Ovary (tissue), 7 donors: ENCODE measurements at regions not wholly inside any gene's neighbourhood (a gene's known extent, or its start where the extent isn't known, plus 50 kb on each side); places are given as distances from the start of the nearest gene placed in this dataset.

Source experiments
- DNase-seq, 5 donors: peaks; one replicate each; pipeline ENCODE4 v3.0.0-alpha.2; 2019 to 2020
- H3K27ac ChIP-seq, 2 donors: fragments of 200-600 bp; one replicate each; pipeline versions ENCODE4 v1.5.1 to v1.8.0; 2019 to 2022
- H3K27me3 ChIP-seq: fragments of 200-600 bp; one replicate; pipeline ENCODE4 v1.8.0; 2022
- H3K36me3 ChIP-seq: fragments of 200-600 bp; sonication (generic); one replicate; pipeline ENCODE4 v1.5.1; 2019
- H3K4me1 ChIP-seq: one replicate; pipeline ENCODE4 v1.8.1; 2013; ENCODE audit warnings: mild to moderate bottlenecking, moderate library complexity; ENCODE audit not compliant: insufficient read depth
- H3K4me3 ChIP-seq: fragments of 200-600 bp; sonication (generic); one replicate; pipeline ENCODE4 v1.5.1; 2017
- H3K9me3 ChIP-seq, 2 donors: fragments of 200-600 bp in 1 of 2; sonication (generic) in 1 of 2; one replicate each; pipeline versions ENCODE4 v1.5.1 to v1.8.1; 2013 to 2019; ENCODE audit warnings: mild to moderate bottlenecking in 1 of 2, moderate library complexity in 1 of 2
- CTCF ChIP-seq, 3 donors: fragments of 450-650 bp in 2 of 3; fragments of 200-600 bp in 1 of 3; IDR thresholded peaks; one replicate each; pipeline versions ENCODE4 v1.5.1 to v1.8.0; 2016 to 2022; ENCODE audit warnings: antibody characterized with exemption in 3 of 3, mild to moderate bottlenecking in 1 of 3
- EP300 ChIP-seq: sonication (generic); formaldehyde crosslinking; IDR thresholded peaks from one replicate; pipeline ENCODE4 v1.6.1; 2017; ENCODE audit warnings: antibody characterized with exemption
- POLR2A ChIP-seq: fragments of 450-650 bp; IDR thresholded peaks from one replicate; pipeline ENCODE4 v1.6.1; 2017; ENCODE audit warnings: antibody characterized with exemption, mild to moderate bottlenecking, moderate library complexity
- WGBS, 3 donors: extraction: QIAGEN DNeasy Blood & Tissue Kit in 1 of 3; methylation state at CpG; one replicate each; pipeline versions ENCODE4 v1.1.5 to v1.1.7; 2013 to 2017; 5-methylcytosine and 5-hydroxymethylcytosine counted together
- intact Hi-C, 4 donors: fragments of 100-400 bp; cut with DNase I; formaldehyde crosslinking; loops; one replicate each; pipeline versions ENCODE4 v1.11.0 to v1.15.1; 2022 to 2023
- donor health status: DM: no; HTN: no; CAD: no; lungs with moderate emphysema.
- donor health status: DM: no; HTN: no; CAD: no.
- donor health status: Bipolar disorder and iron deficiency.
- donor health status: DM: no; HTN: no; CAD: no.
- donor health status: DM: yes; HTN: yes; CAD: no.

DNA sequence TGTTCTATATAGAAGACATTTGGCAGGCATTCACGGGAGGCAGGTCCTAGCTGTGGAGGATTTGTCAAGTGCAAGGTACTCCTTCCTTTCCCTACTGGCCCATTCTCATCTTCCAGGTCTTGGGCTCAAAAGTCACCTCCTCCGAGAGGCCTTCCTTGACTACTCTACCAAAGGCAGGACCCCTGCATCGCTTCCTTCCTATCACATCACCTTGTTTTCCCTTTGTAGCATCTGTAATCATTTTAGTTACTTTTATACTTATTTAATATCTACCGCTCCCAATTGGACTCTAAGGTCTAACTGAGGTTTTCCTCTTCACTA, 296.8 kb upstream of the KAZN start:
- no peak overlapping the region for H3K27ac ChIP-seq
- DNase-seq = no peak
- peaks cover 8% of the 10 kb centered on the region for H3K4me1 ChIP-seq

DNA sequence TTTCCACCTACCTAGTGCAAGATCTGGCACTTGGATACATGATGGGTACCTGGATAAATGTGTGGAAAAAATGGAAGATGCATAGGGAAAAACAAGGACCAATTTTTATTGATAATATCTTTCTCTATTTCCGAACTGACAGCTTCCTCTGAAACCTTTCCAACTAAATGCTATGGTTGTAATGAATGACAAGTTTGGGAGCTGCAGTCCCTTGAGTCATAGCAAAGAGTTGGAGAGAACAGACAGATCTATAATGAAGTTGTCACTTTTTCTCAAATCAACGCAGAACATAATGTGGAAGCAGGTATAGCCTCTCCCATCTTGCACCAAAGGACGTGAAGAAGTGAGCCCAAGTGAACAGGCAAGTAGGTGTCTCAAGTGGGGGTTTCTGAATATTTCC, 296.5 kb upstream of the KAZN start:
- Histone ChIP-seq H3K4me1 (peaks cover 8% of the 10 kb centered on the region), H3K9me3 (no peaks in the 10 kb centered on the region), H3K27ac (no peak overlapping the region), H3K36me3 (no peaks in the 10 kb centered on the region), H3K4me3 (no peak overlapping the region), H3K27me3 (no peaks in the 10 kb centered on the region)
- intact Hi-C loops = no loop called here
- DNase-seq = no peak
- WGBS, 3 donors = 94 to 99% (median 95%) methylated on average over 3 of the region's 3 CpGs
- no peak for TF ChIP-seq CTCF (IDR thresholded peaks at IDR 0.05)

More for the DNA sequence above, 296.8 kb upstream of the KAZN start:
- TF ChIP-seq EP300 (no peak), CTCF (IDR thresholded peaks at IDR 0.05) (no peak), POLR2A (no peak)
- Histone ChIP-seq H3K4me3 (no peak overlapping the region), H3K27me3 (no peaks in the 10 kb centered on the region), H3K36me3 (no peaks in the 10 kb centered on the region), H3K9me3 (no peaks in the 10 kb centered on the region)
- intact Hi-C loops = loop anchor here in 1 of 4 donors (2.0 kb wide), 1 partner anchor 17 kb away; no protein-coding TSS in a partner anchor
- 82 to 85% (median 85%) methylated on average over 4 of the region's 4 CpGs for WGBS, 3 donors

GRCh38 chr1:14303011-14303410, 295.5 kb upstream of the KAZN start:
- no peak for DNase-seq
- intact Hi-C loops = no loop called here
- H3K4me3 ChIP-seq = no peak overlapping the region
- no peak overlapping the region for H3K27ac ChIP-seq
- 92 to 94% (median 93%) methylated on average over 5 of the region's 5 CpGs for WGBS, 3 donors
- H3K4me1 ChIP-seq = peaks cover 8% of the 10 kb centered on the region
- H3K27me3 ChIP-seq = no peaks in the 10 kb centered on the region
- no peaks in the 10 kb centered on the region for H3K36me3 ChIP-seq
- no peaks in the 10 kb centered on the region for H3K9me3 ChIP-seq
- TF ChIP-seq CTCF (IDR thresholded peaks at IDR 0.05) (no peak), POLR2A (no peak), EP300 (no peak)

GRCh38 chr1:14304381-14304865, 294.1 kb upstream of the KAZN start:
- Histone ChIP-seq H3K9me3 (no peaks in the 10 kb centered on the region), H3K4me3 (no peak overlapping the region), H3K36me3 (no peaks in the 10 kb centered on the region), H3K27me3 (no peaks in the 10 kb centered on the region), H3K27ac (no peak overlapping the region), H3K4me1 (peaks cover 8% of the 10 kb centered on the region)
- TF ChIP-seq EP300 (no peak), CTCF (IDR thresholded peaks at IDR 0.05) (no peak), POLR2A (no peak)
- intact Hi-C loops = no loop called here
- 3 to 9% (median 7%) methylated on average over 7 of the region's 7 CpGs for WGBS, 3 donors
- DNase-seq = no peak

DNA sequence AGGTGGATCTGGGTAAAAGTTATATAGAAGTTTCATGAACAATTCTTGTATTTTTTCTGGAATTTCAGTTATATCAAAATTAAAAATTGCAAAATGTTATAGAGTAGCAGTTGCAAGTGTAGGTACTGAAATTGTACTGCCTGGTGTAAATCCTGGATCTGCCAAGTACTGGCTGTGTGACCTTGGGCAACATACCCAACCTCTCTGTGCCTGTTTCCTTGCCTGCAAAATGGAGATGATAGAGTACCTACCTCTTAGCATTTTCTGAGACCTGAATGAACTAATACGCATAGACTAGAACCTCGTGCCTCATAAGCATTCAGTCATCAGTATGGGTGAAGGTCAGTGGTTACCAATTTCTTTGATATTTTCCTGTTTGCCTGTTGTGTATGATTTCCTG, 290.0 kb upstream of the KAZN start:
- no peaks in the 10 kb centered on the region for H3K27me3 ChIP-seq
- peaks cover 8% of the 10 kb centered on the region for H3K4me1 ChIP-seq
- no peak overlapping the region for H3K27ac ChIP-seq
- H3K9me3 ChIP-seq = no peaks in the 10 kb centered on the region
- WGBS, 3 donors = 78 to 91% (median 88%) methylated on average over 2 of the region's 2 CpGs
- no peak overlapping the region for H3K4me3 ChIP-seq
- H3K36me3 ChIP-seq = no peaks in the 10 kb centered on the region
- TF ChIP-seq EP300 (no peak), POLR2A (no peak)
- no peak for DNase-seq
- intact Hi-C loops = no loop called here
